ENCODE measurements at regions not wholly inside any gene's neighbourhood (a gene's known extent, or its start where the extent isn't known, plus 50 kb on each side); places are given as distances from the start of the nearest gene placed in this dataset.

DNA sequence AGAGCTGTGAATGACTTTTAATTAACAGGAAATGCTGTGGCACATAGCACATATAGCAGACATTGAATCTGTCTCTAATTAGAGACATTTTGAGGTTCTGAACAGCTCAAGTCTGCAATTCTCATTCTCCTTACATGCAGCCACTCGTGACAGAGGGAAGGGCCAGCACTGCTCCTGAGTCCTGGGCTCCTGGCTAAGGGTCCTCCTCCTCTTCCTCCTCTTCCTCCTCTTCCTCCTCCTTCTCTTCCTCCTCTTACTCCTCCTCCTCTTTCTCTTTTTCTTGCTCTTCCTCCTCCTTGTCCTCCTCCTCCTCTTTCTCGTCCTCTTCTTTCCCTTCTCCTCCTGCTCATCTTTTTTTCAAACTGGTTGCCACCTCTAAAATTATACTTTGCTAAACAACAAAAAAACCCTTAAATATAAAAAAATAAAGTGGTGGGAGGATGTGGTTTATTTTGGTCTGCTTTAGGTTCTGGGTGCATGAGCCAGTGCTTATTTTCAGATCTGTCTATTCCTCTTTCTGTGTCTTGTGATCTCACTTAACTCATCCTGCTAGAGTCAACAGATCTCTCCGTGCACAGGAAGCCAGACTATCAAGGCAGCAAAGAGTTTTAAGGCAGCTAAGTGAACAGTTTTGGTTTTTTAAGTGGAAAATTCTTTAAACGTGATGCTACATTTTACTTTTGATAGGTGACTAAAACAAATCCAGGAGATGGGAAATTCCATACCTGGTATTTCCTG lies 159.3 kb downstream of the CD83 start:
- TF ChIP-seq, protein P1, sequence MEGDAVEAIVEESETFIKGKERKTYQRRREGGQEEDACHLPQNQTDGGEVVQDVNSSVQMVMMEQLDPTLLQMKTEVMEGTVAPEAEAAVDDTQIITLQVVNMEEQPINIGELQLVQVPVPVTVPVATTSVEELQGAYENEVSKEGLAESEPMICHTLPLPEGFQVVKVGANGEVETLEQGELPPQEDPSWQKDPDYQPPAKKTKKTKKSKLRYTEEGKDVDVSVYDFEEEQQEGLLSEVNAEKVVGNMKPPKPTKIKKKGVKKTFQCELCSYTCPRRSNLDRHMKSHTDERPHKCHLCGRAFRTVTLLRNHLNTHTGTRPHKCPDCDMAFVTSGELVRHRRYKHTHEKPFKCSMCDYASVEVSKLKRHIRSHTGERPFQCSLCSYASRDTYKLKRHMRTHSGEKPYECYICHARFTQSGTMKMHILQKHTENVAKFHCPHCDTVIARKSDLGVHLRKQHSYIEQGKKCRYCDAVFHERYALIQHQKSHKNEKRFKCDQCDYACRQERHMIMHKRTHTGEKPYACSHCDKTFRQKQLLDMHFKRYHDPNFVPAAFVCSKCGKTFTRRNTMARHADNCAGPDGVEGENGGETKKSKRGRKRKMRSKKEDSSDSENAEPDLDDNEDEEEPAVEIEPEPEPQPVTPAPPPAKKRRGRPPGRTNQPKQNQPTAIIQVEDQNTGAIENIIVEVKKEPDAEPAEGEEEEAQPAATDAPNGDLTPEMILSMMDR (IDR thresholded peaks at IDR 0.05 in 4 of 5, conservative IDR thresholded peaks at IDR 0.05 in 1 of 5): no peak
- TF ChIP-seq POLR2A (IDR thresholded peaks at IDR 0.05): no peak
